HG03135 (cell line): ENCODE measurements at regions not wholly inside any gene's neighbourhood (a gene's known extent, or its start where the extent isn't known, plus 50 kb on each side); places are given as distances from the start of the nearest gene placed in this dataset.

Experiments used
- ATAC-seq: cut with Tn5 transposase; IDR thresholded peaks from one replicate; pipeline ENCODE4 v1.9.1; 2021; ENCODE audit warnings: mild to moderate bottlenecking, moderate library complexity; ENCODE audit not compliant: unreplicated experiment

- no peak for ATAC-seq
Observed at GRCh38 chr20:42020316-42020715, 402.1 kb upstream of the CHD6 start.

- ATAC-seq, result no peak
Observed at GRCh38 chr20:42018979-42019378, 400.8 kb upstream of the CHD6 start.

DNA sequence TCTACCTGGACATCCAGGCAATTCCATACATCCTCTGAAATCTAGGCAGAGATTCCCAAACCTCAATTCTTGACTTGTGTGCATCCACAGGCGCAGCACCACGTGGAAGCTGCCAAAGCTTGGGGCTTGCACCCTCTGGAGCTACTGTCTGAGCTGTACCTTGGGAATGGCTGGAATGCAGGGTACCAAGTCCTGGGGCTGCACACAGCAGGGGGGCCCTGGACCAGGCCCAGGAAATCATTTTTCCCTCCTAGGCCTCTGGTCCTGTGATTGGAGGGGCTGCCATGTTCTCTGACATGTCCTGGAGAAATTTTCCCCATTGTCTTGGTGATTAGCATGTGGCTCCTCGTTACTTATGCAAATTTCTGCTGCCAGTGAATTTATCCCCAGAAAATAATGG, 391.9 kb upstream of the CHD6 start:
- no peak for ATAC-seq

GRCh38 chr20:42007251-42007650, 389.1 kb upstream of the CHD6 start:
- ATAC-seq, result no peak

DNA sequence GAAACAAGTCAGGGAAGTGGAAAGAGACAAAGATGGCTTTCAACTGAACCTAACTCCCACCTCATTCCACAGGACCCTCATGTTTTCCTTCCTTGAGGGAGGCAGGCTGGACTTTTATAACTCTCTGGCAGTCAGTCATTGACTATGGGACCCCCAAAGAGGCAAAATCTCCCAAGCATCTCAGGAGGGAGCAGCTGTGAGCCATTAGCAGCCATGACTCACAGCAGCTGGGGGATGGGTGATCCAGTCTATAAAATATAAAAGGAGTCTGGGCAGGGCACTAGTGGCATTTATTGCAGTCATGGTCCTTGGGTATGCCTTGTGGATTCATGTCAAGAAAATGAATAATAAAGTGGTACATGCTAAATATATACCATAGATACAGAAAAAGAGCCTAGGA, 387.0 kb upstream of the CHD6 start:
- no peak for ATAC-seq

DNA sequence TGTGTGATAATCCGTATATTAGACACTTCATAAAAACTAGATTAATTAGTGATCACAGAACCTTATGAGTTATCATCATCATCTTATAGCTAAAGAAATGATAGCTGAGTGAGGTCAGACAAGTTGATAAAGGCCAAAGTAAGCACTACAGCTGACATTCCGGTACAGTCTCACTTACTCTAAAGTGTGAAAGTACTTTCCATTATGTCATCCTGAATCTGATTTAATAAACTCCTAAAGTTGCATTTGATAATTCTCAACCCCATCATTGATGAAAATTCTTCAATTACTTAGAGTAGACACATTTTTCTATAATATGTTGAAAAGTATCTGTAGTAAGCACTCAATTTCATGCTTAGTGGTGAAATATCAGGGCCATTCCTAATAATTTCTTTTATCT, 385.2 kb upstream of the CHD6 start:
- no peak for ATAC-seq

- ATAC-seq, result no peak
Observed at GRCh38 chr20:41998539-41999341, 380.6 kb upstream of the CHD6 start.

- ATAC-seq, result no peak
Observed at GRCh38 chr20:41996951-41997350, 378.8 kb upstream of the CHD6 start.

DNA sequence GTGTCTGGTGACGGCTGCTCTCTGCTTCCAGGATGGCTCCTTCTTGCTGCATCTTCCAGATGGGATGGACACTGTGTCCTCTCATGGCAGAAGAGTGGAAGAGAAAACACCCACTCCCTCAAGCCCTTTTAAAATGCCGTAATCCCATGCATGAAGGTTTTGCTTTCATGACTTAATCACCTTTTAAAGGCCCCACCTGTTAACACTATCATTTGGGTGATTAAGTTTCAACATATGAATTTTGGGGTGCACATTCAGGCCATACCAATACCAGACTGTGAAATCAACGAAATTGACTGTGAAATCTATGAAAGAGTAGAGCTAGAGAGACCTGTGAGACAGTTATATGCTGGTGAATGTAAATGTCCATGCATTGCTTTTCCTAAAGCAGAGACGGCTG, 374.3 kb upstream of the CHD6 start:
- no peak for ATAC-seq

DNA sequence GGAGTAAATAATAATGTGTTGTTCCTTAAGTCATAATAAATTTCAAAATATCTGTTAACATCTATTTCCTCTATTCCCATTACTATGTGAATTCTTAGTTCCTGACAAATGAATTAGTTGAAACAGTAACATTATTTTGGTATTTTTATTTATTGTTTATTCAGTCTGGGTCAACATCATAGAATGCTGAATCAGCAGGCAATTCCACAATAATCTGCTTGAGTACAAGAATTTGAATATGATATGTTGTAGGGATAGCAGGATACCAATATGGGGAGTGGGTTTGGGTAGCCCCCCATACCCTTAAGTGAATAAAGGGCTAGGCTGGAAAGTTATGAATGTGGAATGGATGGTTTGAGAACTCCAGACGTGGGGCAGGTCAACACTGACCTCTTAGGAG, 373.2 kb upstream of the CHD6 start:
- no peak for ATAC-seq

DNA sequence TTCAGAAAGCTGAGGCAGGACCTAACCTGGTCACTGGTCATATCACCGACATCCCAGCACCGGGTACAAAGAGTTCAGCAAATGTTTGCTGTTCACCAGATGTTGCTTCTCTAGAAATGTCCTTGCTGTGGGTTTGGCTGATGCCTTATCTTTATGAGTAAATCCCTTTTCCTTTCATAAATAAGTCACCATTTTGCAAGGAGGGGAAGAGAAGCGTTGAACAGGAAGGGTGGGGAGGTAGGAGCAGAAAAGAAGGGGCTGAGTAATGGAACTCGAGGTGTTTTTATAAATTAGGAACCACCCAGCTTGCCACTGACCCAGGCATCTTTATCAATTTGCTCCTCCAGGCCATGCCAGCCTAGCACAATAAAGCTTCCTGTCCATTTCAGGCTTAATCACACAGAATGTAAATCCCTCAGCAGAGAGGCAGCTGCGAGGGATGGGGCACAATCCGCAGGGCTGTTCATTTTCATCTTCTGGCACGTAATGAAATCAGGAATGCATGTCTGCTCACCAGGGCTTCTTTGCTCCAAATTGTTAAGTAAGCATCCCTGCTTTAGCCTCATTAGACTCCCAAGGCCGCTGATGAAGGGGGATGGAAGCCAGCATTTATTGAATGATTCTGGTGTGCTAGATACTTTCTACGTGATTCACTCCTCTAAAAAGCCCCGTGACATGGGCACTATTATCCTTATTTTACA, 371.9 kb upstream of the CHD6 start:
- no peak for ATAC-seq

GRCh38 chr20:41989039-41989679, 371.0 kb upstream of the CHD6 start:
- no peak for ATAC-seq

GRCh38 chr20:41984031-41984430, 365.9 kb upstream of the CHD6 start:
- no peak for ATAC-seq

DNA sequence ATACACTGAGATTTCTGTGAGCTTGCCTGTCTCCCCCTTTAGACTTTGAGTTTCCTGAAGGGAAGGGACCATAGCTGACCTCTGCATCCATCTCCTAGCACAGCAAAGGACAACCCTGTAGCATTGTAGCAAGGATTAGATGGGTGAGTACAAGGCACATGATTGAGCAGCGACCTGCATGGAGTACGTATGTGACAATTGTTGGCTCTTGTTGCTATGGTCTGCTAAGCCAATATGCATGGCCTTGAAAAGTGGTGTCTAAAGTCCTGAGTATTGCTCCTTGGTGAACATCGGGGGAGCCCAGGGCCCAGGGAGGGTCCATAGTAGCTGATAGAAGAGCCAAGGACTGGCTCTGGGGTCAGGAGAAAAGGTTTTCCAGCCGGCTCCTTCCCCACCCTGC, 365.0 kb upstream of the CHD6 start:
- ATAC-seq, result no peak

- ATAC-seq, result no peak
Observed at GRCh38 chr20:41981746-41982145, 363.6 kb upstream of the CHD6 start.

DNA sequence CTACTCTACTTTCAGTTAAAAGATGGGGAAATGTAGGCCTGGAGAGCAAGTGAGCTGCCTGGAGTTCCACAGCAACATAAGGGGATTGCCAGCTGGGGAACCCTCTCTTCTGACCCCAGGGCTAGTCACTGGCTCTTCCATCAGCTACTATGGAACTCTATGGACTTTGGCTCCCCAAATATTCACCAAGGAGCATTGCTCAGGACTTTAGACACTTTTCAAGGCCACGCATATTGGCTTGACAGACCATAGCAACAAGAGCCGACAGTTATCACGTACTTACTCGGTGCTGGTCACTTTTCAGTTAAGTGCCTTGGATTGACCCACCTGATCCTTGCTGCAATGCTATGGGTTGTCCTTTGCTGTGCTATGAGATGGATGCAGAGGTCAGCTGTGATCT, 360.7 kb upstream of the CHD6 start:
- no peak for ATAC-seq

DNA sequence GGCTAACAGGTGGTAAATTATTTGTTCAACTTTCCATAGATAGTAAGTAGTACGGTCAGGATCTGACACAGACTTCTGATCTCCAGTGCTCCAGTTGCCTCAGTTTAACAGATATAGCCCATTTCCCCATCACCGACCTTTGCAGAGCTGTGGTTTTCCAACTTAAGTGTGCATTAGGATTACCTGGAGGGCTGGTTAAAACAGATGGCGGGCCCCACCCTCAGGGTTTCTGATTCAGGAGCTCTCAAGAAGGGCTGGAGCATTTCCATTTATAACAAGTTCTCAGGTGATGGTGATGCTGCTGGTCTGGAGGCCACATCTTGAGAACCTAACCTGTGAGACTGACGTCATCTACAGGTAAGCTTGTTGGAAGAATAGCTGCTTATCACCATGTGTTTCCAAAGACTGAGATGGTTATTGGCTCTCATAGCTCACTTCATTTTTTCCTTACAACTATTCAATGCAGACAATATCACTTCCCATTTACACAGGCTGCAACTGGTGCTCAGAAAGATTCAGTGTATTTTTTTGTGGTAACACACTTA, 360.1 kb upstream of the CHD6 start:
- ATAC-seq, result no peak

DNA sequence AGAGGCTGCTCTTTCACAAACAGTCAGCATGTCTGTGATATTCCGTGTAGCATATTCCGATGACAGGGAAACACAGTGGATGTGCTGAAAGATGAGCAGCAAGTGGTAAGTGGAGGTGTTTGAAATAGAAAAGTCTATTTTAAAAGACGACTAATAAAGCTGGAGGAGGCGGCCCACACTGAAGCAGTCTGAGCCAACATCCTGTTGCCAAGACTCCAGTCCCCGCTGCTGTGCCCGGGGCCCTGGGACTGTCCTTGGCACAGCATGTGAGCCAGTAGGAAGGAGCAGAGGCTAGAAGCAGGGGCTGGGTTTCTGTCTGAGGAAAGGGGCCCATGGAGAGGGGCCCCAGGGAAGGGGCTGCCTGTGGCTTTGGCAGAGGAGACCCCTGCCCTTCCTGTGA, 351.5 kb upstream of the CHD6 start:
- no peak for ATAC-seq

GRCh38 chr20:41960166-41960565, 342.0 kb upstream of the CHD6 start:
- ATAC-seq, result no peak

DNA sequence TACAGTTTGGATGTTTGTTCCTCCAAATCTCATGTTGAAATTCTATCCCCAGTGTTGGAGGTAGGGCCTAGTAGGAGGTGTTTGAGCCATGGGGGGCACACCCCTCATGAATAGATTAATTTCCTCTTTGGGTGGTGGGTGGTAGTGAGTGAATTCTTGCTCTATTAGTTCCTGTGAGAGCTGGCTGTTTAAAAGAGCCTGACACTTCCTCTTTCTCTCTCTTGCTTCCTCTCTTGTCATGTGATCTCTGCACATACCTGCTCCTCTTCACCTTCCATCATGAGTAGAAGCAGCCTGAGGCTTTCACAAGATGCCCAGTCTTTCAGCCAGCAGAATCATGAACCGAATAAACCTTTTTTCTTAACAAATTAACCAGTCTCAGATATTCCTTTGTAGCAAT, 340.2 kb upstream of the CHD6 start:
- ATAC-seq, result no peak

DNA sequence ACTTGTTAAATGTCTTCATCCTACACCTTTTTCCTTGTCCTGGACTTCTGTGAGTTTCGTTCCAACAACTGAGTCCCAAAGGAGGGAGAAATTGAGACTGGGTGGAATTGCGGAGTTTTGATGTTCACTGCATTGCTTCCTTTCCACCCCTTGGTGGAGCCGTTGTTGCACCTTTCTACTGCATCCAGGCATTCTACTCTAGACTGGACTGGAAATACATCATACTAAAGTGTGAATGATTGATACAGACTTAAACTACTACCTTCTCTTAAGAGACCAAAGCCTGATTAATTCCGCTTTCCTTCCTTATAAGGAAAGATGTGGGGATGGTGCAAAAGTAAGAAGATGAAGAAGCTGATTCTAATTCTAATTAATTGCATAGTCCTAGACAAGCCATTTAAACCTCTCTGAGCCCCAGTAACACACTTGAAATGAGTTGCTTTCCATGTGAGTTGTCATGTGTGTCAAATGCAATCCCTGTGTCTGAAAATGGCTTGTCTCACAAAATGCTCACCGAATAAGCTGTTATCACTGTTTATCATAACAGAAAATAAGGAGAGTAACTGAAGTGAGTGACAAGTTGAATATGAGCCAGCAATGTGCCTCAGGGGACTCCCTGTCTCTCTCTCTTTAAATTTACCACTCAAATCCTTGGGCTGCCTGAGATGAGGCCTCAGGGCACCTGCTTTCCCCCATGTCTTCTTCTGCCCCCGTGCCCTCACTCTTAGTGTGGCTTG, 338.3 kb upstream of the CHD6 start:
- ATAC-seq, result no peak
